HG03378 (cell line): ENCODE measurements at regions not wholly inside any gene's neighbourhood (a gene's known extent, or its start where the extent isn't known, plus 50 kb on each side); places are given as distances from the start of the nearest gene placed in this dataset.

Experiments
- ATAC-seq: cut with Tn5 transposase; IDR thresholded peaks from one replicate; pipeline ENCODE4 v1.9.1; 2021; ENCODE audit warnings: mild to moderate bottlenecking, moderate library complexity; ENCODE audit not compliant: unreplicated experiment

- peak; percentile 59 for ATAC-seq
Observed at GRCh38 chr14:42322531-42323284, 716.0 kb downstream of the LRFN5 start.

- ATAC-seq = no peak
Observed at GRCh38 chr14:42319996-42320395, 713.3 kb downstream of the LRFN5 start.

GRCh38 chr14:42316693-42317092 is 710.0 kb downstream of the LRFN5 start:
- ATAC-seq = no peak

- ATAC-seq = no peak
Observed at GRCh38 chr14:42311876-42312275, 705.2 kb downstream of the LRFN5 start.

- ATAC-seq = no peak
Observed at GRCh38 chr14:42307239-42307825, 700.7 kb downstream of the LRFN5 start.

GRCh38 chr14:42299692-42300091 is 693.0 kb downstream of the LRFN5 start:
- peak; percentile 99 for ATAC-seq

- no peak for ATAC-seq
Observed at GRCh38 chr14:42293180-42293579, 686.5 kb downstream of the LRFN5 start.

- ATAC-seq = peak; percentile 73
Observed at GRCh38 chr14:42277840-42278239, 671.2 kb downstream of the LRFN5 start.

GRCh38 chr14:42269234-42269633 is 662.6 kb downstream of the LRFN5 start:
- no peak for ATAC-seq

GRCh38 chr14:42248131-42248530 is 641.5 kb downstream of the LRFN5 start:
- no peak for ATAC-seq

- ATAC-seq = no peak
Observed at GRCh38 chr14:42241101-42241500, 634.4 kb downstream of the LRFN5 start.

GRCh38 chr14:42229976-42230375 is 623.3 kb downstream of the LRFN5 start:
- no peak for ATAC-seq

GRCh38 chr14:42229294-42229693 is 622.6 kb downstream of the LRFN5 start:
- no peak for ATAC-seq

GRCh38 chr14:42228611-42229010 is 621.9 kb downstream of the LRFN5 start:
- ATAC-seq = no peak

GRCh38 chr14:42224053-42224888 is 617.6 kb downstream of the LRFN5 start:
- ATAC-seq = no peak

GRCh38 chr14:42222924-42223471 is 616.3 kb downstream of the LRFN5 start:
- peak; percentile 96 for ATAC-seq

- ATAC-seq = no peak
Observed at GRCh38 chr14:42214981-42215491, 608.4 kb downstream of the LRFN5 start.

- ATAC-seq = no peak
Observed at GRCh38 chr14:42200957-42201356, 594.3 kb downstream of the LRFN5 start.

GRCh38 chr14:42198010-42198409 is 591.3 kb downstream of the LRFN5 start:
- no peak for ATAC-seq

- no peak for ATAC-seq
Observed at GRCh38 chr14:42192738-42193653, 586.3 kb downstream of the LRFN5 start.
